GM12874 (cell line): ENCODE measurements at regions not wholly inside any gene's neighbourhood (a gene's known extent, or its start where the extent isn't known, plus 50 kb on each side); places are given as distances from the start of the nearest gene placed in this dataset.

ENCODE experiments used
- CTCF ChIP-seq: IDR thresholded peaks from 2 replicates; pipeline ENCODE4 v1.5.1; 2011; ENCODE audit warnings: low read depth, mild to moderate bottlenecking, control low read depth, low read length, moderate library complexity; ENCODE audit not compliant: insufficient read depth

GRCh38 chr10:131426534-131426898 is 115.0 kb upstream of the TCERG1L start:
- no peak for TF ChIP-seq CTCF

- TF ChIP-seq CTCF = no peak
Measured at GRCh38 chr10:131427281-131427680, 115.8 kb upstream of the TCERG1L start.

- TF ChIP-seq CTCF = no peak
Measured at GRCh38 chr10:131427901-131428300, 116.4 kb upstream of the TCERG1L start.

GRCh38 chr10:131429141-131429540 is 117.6 kb upstream of the TCERG1L start:
- TF ChIP-seq CTCF = no peak

- TF ChIP-seq CTCF = no peak
Measured at GRCh38 chr10:131429942-131430341, 118.4 kb upstream of the TCERG1L start.

GRCh38 chr10:131430716-131431412 is 119.3 kb upstream of the TCERG1L start:
- TF ChIP-seq CTCF = no peak

GRCh38 chr10:131431533-131431932 is 120.0 kb upstream of the TCERG1L start:
- TF ChIP-seq CTCF = no peak
